ENCODE measurements at regions not wholly inside any gene's neighbourhood (a gene's known extent, or its start where the extent isn't known, plus 50 kb on each side); places are given as distances from the start of the nearest gene placed in this dataset.

GRCh38 chr15:31216215-31216911 is 110.3 kb upstream of the KLF13 start:
- Histone ChIP-seq H3K9me3 (ENCODE audit: severe bottlenecking) (peaks cover under 1% of the 10 kb centered on the region), H3K36me3 (no peaks in the 10 kb centered on the region), H3K27me3 (ENCODE audit: insufficient read depth, low read depth, severe bottlenecking) (peaks cover 22% of the 10 kb centered on the region), H3K27ac (no peak overlapping the region), H3K4me3 (ENCODE audit: low read depth, low read length) (peak overlapping the region; percentile 52)
- TF ChIP-seq, protein P1, sequence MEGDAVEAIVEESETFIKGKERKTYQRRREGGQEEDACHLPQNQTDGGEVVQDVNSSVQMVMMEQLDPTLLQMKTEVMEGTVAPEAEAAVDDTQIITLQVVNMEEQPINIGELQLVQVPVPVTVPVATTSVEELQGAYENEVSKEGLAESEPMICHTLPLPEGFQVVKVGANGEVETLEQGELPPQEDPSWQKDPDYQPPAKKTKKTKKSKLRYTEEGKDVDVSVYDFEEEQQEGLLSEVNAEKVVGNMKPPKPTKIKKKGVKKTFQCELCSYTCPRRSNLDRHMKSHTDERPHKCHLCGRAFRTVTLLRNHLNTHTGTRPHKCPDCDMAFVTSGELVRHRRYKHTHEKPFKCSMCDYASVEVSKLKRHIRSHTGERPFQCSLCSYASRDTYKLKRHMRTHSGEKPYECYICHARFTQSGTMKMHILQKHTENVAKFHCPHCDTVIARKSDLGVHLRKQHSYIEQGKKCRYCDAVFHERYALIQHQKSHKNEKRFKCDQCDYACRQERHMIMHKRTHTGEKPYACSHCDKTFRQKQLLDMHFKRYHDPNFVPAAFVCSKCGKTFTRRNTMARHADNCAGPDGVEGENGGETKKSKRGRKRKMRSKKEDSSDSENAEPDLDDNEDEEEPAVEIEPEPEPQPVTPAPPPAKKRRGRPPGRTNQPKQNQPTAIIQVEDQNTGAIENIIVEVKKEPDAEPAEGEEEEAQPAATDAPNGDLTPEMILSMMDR (IDR thresholded peaks at IDR 0.05; ENCODE audit: low read depth, low read length) = no peak
- peak; percentile 39 for DNase-seq

DNA sequence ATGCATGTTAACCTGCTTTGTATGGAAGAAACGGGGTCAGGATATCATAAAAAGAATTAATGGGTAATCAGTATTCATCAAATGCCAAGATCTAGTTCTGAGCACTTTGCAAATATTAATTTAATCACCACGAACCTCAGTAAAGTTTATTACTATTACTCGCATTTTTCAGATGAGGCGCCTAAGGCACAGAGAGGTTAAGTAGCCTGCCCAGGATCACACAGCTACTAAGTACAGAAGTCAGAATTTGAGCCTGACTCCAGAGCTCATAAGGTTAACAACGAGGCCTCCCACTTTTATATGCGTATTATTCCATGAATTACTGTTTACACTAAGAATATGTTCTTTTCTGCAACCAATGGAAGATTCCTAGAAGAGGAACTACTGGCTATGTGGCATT is 109.6 kb upstream of the KLF13 start:
- Histone ChIP-seq H3K27ac (no peak overlapping the region), H3K36me3 (no peaks in the 10 kb centered on the region), H3K27me3 (ENCODE audit: insufficient read depth, low read depth, severe bottlenecking) (peaks cover 22% of the 10 kb centered on the region), H3K4me3 (ENCODE audit: low read depth, low read length) (no peak overlapping the region), H3K9me3 (ENCODE audit: severe bottlenecking) (no peaks in the 10 kb centered on the region)
- TF ChIP-seq, protein P1 (IDR thresholded peaks at IDR 0.05; ENCODE audit: low read depth, low read length) = no peak
- no peak for DNase-seq

GRCh38 chr15:31217566-31218270 is 108.9 kb upstream of the KLF13 start:
- Histone ChIP-seq H3K36me3 (no peaks in the 10 kb centered on the region), H3K4me3 (ENCODE audit: low read depth, low read length) (no peak overlapping the region), H3K9me3 (ENCODE audit: severe bottlenecking) (no peaks in the 10 kb centered on the region), H3K27ac (no peak overlapping the region), H3K27me3 (ENCODE audit: insufficient read depth, low read depth, severe bottlenecking) (peaks cover 22% of the 10 kb centered on the region)
- TF ChIP-seq, protein P1 (IDR thresholded peaks at IDR 0.05; ENCODE audit: low read depth, low read length) = no peak
- no peak for DNase-seq

- no peak for DNase-seq
- Histone ChIP-seq H3K9me3 (ENCODE audit: severe bottlenecking) (no peaks in the 10 kb centered on the region), H3K36me3 (no peaks in the 10 kb centered on the region), H3K27ac (no peak overlapping the region), H3K4me3 (ENCODE audit: low read depth, low read length) (no peak overlapping the region), H3K27me3 (ENCODE audit: insufficient read depth, low read depth, severe bottlenecking) (peaks cover 22% of the 10 kb centered on the region)
- TF ChIP-seq, protein P1 (IDR thresholded peaks at IDR 0.05; ENCODE audit: low read depth, low read length) = no peak
Observed at GRCh38 chr15:31219221-31219620, 107.4 kb upstream of the KLF13 start.

- no peaks in the 10 kb centered on the region for H3K9me3 ChIP-seq (ENCODE audit: severe bottlenecking)
- peaks cover 14% of the 10 kb centered on the region for H3K27me3 ChIP-seq (ENCODE audit: insufficient read depth, low read depth, severe bottlenecking)
- H3K36me3 ChIP-seq = no peaks in the 10 kb centered on the region
- TF ChIP-seq, protein P1 (IDR thresholded peaks at IDR 0.05; ENCODE audit: low read depth, low read length) = no peak
- no peak overlapping the region for H3K4me3 ChIP-seq (ENCODE audit: low read depth, low read length)
- DNase-seq = no peak
- no peak overlapping the region for H3K27ac ChIP-seq
Observed at GRCh38 chr15:31221936-31222515, 104.6 kb upstream of the KLF13 start.

Data from WERI-Rb-1 (cell line).